ENCODE measurements at regions not wholly inside any gene's neighbourhood (a gene's known extent, or its start where the extent isn't known, plus 50 kb on each side); places are given as distances from the start of the nearest gene placed in this dataset.

- DNase-seq (ENCODE audit: low spot score), result no peak
These were observed 50.2 kb upstream of the AKR1E2 start for GRCh38 chr10:4775808-4776207.

- DNase-seq (ENCODE audit: low spot score), result no peak
These were observed 53.8 kb upstream of the AKR1E2 start for GRCh38 chr10:4772202-4772570.

DNA sequence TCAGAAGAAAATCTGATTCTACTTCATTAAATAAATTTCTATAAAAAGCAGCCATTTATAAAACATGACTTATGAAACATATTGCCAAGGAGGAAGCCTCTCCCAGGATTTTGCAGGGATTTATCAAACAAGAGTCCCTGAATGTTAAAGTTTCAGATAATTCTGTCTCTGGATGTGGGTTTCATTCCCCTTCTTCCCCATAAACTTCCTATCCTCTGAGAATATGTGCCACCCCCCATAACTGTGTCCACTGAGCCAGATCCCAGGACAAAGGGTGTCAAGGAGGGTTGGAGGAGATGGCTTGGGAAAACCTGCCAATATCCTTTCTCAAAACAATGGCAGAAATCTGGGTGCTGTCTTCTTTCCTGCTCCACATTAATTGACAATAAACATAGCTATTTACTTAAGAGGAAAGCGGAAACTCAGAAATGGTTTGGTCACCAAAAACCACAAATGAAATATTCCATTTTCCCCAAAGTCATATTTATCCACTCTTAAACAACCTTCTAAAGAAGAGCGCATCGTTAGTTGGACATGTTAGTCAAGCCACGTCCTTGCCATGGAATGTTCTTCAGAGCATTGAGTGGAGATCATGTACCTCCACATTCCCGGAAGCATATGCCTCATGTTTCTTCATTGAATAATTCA is 54.3 kb upstream of the AKR1E2 start:
- DNase-seq (ENCODE audit: low spot score), result no peak

DNA sequence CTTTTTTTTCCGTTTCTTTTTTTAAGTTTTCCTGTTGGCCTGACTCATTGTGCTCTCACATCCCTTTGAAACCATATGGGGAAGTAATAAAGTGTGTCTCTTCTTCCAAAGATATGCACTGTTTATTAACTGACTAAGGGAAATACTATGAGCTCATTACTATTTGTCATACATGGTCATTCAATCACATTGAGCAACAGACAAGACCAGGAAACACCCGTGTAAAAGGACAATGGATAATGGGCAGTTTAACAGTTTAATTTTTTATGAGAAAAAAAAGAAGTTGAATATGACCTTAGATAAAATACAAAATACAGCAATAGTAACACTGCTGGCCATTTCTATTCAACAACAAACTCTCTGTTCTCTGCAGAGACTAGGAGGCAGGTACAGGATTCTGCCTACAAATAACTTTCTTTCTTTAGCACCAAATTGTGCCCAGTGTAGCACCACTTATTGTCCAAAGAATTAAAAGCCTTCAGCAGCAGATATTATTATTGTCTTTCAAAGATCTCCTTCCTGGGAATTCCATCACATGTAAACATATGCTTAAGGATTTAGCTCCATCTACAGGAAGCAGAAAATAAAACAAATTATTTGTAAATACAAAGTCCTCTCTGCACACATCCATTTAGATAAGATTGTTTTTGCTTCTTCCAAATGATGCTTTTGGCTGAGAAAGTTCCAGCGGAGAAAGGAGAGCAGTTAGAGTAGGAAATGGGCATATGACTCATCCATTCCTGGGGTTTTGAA is 55.0 kb upstream of the AKR1E2 start:
- peak; percentile 96 for DNase-seq (ENCODE audit: low spot score)

DNA sequence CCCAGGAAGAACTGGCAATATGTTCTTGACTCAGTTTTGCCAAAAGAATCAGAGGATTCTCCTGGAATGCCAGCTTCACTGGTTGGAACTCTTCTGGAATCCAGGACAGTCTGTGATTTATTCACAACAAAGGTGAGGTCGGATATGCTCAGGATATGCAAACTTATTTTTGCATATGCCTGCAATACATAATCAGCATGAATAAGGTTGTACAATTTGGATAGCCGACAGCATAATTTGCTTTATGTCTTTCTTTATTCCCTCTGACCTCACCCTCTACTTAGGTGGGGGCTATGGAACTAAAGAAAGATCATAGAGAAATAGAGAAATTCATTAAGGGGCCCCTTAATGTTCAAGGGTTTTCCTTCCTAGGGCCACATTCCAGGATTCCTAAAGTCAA is 57.6 kb upstream of the AKR1E2 start:
- no peak for DNase-seq (ENCODE audit: low spot score)

- peak; percentile 64 for DNase-seq (ENCODE audit: low spot score)
These were observed 58.8 kb upstream of the AKR1E2 start for GRCh38 chr10:4767033-4767814.

DNA sequence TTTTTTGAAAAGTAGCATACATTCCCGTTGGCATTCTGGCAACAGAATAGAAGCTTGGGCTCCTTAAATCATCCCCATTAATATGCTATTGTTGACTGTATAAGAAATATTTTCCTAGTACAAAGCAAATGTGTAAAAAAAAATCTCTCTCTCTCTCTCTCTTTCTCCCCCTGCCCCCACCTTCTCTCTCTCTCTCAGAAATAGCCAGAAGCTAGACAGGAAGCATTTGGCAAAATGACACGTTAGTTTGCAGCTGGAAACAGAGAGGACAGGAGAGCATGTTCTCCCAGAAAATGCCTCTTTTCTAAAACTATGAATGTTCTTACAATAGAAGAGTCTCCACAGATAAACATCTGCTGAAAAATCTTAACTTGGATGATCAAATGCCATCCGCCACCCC is 59.6 kb upstream of the AKR1E2 start:
- no peak for DNase-seq (ENCODE audit: low spot score)

DNA sequence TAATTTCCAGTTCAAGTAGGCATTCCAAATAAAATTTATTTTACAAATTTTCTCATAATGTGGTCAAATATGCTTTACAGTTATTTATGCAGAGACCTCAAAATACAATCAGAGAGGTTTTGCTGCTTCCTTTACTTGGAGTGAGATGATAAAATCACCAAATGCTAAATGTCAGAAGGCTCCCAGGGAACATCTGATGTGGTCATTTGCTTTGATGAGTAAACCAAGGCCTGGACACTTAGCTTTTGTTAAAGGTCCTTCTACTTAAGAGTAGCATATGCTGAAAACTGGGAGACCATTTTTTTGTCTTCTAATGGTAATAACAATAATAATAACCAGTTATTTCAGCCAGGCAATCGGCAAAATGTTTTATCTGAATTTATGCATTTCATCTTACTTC is 60.6 kb upstream of the AKR1E2 start:
- no peak for DNase-seq (ENCODE audit: low spot score)

- DNase-seq (ENCODE audit: low spot score), result no peak
These were observed 62.0 kb upstream of the AKR1E2 start for GRCh38 chr10:4763960-4764428.

GRCh38 chr10:4763513-4763912 is 62.5 kb upstream of the AKR1E2 start:
- no peak for DNase-seq (ENCODE audit: low spot score)

DNA sequence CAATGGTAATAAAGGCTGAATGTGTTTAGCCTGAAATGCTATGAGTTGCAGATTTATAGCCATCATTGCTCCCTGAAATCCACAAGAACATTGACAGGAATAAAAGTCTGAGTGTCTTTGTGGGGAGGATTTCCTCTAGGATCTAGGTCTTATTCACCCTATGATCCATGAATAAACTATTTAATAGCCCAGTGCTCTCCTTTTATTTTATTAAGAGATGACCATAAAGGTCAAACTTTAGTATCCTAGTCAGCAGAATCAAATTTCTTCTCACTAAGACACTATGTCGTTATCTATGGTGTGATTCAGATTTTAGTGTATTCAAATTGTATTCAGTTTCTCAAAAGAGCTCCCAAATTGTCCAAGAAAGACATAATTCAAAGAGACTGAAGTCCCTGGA is 67.8 kb upstream of the AKR1E2 start:
- no peak for DNase-seq (ENCODE audit: low spot score)

- DNase-seq (ENCODE audit: low spot score), result no peak
These were observed 70.6 kb upstream of the AKR1E2 start for GRCh38 chr10:4755286-4755989.

DNA sequence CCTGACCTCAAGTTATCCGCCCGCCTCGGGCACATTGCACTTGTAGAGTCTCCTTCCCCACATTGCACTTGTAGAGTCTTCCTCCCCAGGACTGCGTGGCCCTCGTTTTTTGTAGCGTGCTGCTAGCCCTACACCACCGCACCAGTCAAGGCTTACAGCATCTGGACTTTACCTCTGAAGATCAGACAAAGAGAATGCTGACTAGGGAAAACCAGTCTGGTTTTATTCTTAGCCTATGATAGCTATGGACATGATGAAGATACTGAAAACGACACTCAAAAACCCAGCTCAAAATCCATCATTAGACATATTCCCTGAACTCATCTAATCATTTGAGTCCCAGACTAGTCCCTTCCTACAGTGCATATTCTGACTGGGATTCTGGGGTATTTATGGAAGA is 71.9 kb upstream of the AKR1E2 start:
- DNase-seq (ENCODE audit: low spot score), result no peak

DNA sequence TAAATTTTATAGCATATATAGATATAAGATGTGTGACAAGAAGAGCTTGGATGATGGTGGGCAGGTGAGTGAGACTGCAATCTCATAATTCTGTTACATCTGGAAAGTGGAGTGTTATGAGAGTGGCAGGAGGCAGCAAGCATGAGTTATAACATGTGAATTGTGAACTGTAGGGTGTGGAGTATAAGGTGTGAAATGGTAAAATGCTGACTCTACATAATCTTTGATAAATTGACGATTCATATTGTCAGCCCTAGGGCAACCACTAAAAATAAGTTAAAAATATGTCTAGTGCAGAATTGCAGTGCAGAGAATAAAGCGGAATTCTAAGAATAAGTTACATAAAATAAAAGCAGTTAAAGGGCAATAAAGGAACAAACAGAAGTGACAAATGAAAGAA is 74.8 kb upstream of the AKR1E2 start:
- no peak for DNase-seq (ENCODE audit: low spot score)

- DNase-seq (ENCODE audit: low spot score), result no peak
These were observed 76.8 kb upstream of the AKR1E2 start for GRCh38 chr10:4749271-4749574.

GRCh38 chr10:4748491-4749270 is 77.3 kb upstream of the AKR1E2 start:
- DNase-seq (ENCODE audit: low spot score), result no peak

DNA sequence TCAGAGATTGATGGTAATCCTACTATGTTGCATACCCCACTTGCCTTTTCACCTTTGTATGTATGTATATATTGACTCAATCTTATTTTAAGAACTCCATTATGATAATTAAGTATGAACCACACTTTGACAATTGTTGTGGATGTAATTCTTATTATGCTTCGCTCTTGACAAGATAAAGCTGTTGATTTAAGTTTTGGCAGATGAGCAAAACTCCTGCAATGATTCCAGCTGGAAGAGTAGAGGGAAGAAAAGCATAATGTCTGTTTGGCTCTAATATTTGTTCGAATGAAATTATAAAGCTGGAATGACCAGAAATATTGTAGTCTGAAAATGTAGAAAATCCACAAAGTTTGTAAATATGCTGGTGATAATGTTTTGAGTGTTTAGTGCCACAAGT is 83.8 kb upstream of the AKR1E2 start:
- no peak for DNase-seq (ENCODE audit: low spot score)

- no peak for DNase-seq (ENCODE audit: low spot score)
These were observed 85.5 kb upstream of the AKR1E2 start for GRCh38 chr10:4740471-4740870.

DNA sequence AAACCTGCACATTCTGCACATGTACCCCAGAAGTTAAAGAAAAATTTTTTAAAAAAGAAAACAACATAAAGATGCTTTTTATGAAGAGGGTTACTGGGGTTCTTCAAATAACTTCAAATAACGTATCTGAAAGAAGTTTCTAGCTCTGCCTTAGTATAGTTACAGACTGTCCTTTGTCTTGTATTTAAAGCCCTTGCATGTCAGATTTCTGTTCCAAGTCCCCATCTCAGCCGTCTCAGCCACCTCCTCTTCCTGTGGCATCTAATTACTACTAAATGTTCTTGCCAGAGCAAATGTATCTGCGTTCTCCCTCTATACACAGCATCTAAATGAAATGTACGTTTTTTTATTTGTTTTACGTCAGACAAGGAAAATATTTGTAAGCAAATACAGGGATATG is 89.4 kb upstream of the AKR1E2 start:
- no peak for DNase-seq (ENCODE audit: low spot score)

DNA sequence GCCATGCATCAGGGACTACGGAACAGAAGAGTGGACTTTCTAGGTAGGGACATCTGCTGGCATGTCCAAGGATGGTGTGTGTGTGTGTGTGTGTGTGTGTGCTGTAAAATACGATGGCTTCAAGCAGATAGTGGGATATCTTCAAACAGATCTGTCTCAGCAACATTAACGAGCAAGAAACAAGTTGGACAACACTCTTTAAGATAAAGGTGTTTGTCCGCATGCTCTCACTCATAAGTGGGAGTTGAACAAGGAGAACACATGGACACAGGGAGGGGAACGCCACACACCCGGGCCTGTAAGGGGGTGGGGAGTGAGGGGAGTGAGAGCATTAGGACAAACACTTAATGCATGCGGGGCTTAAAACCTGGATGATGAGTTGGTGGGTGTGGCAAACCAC is 89.8 kb upstream of the AKR1E2 start:
- no peak for DNase-seq (ENCODE audit: low spot score)

- no peak for DNase-seq (ENCODE audit: low spot score)
These were observed 92.2 kb upstream of the AKR1E2 start for GRCh38 chr10:4733843-4734224.

All from RKO (cell line).